ENCODE measurements at regions not wholly inside any gene's neighbourhood (a gene's known extent, or its start where the extent isn't known, plus 50 kb on each side); places are given as distances from the start of the nearest gene placed in this dataset.

DNA sequence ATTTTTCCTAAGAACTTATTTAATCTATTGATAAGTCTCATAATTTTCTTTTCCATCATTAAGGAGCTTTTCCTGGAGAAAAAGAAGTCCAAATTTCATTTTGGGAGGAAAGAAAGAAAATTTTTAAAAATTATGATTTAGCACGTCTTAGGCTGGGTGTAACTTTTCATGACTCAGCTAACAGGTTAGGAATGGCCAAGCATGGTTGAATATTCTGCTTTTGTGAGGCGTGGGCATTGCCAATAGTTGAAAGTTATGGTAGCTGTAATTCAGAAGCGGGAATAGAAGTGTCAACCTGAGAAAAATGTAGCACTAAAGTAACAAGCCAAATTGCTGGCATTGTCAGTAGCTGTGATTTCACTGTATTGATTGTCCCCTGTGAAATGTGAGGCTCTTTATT, 77.2 kb upstream of the ARID1B start:
- TF ChIP-seq ZFX (IDR thresholded peaks at IDR 0.05), result no peak
- no peak for TF ChIP-seq FOSL1 (IDR thresholded peaks at IDR 0.05; ENCODE audit: low read depth)
- TF ChIP-seq, protein P1, sequence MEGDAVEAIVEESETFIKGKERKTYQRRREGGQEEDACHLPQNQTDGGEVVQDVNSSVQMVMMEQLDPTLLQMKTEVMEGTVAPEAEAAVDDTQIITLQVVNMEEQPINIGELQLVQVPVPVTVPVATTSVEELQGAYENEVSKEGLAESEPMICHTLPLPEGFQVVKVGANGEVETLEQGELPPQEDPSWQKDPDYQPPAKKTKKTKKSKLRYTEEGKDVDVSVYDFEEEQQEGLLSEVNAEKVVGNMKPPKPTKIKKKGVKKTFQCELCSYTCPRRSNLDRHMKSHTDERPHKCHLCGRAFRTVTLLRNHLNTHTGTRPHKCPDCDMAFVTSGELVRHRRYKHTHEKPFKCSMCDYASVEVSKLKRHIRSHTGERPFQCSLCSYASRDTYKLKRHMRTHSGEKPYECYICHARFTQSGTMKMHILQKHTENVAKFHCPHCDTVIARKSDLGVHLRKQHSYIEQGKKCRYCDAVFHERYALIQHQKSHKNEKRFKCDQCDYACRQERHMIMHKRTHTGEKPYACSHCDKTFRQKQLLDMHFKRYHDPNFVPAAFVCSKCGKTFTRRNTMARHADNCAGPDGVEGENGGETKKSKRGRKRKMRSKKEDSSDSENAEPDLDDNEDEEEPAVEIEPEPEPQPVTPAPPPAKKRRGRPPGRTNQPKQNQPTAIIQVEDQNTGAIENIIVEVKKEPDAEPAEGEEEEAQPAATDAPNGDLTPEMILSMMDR (IDR thresholded peaks at IDR 0.05 in 2 of 3, conservative IDR thresholded peaks at IDR 0.05 in 1 of 3; ENCODE audit: borderline replicate concordance in 1 of 3, insufficient read depth in 1 of 3, low read depth in 2 of 3, low read length in 2 of 3), result no peak
- TF ChIP-seq SIN3A (IDR thresholded peaks at IDR 0.05; ENCODE audit: low read depth), result no peak
- no peak for TF ChIP-seq EZH2phosphoT487 (IDR thresholded peaks at IDR 0.05; ENCODE audit: borderline replicate concordance)
- no peak for TF ChIP-seq POLR2AphosphoS5 (IDR thresholded peaks at IDR 0.05; ENCODE audit: low read depth, low read length)
- TF ChIP-seq POLR2A (IDR thresholded peaks at IDR 0.05; ENCODE audit: borderline replicate concordance, extremely low read depth, insufficient read depth, insufficient read length), result no peak
- no peak for TF ChIP-seq ZNF274 (IDR thresholded peaks at IDR 0.05; ENCODE audit: low read depth, low read length)
- TF ChIP-seq EZH2 (IDR thresholded peaks at IDR 0.05), result no peak
